BJ (cell line): ENCODE measurements at regions not wholly inside any gene's neighbourhood (a gene's known extent, or its start where the extent isn't known, plus 50 kb on each side); places are given as distances from the start of the nearest gene placed in this dataset.

Experiments used
- CTCF ChIA-PET: fragments of 350-600 bp; formaldehyde crosslinking; extraction: SDS; loops from one replicate; lab custom pipeline; 2021; ENCODE audit warnings: antibody characterized with exemption, inconsistent platforms; lab: Yijun Ruan, JAX
- POLR2A ChIA-PET: fragments of 300-600 bp; sonication (Branson Sonifier 250); formaldehyde crosslinking; extraction: SDS; loops from one replicate; lab custom pipeline; 2021; ENCODE audit warnings: antibody characterized with exemption; lab: Charles Lee
- DNase-seq: peaks from one replicate; pipeline ENCODE4 v3.0.0-alpha.2; 2011; ENCODE audit warnings: low read depth
- H3K27me3 ChIP-seq: 2 replicates; pipeline ENCODE4 v1.6.0; 2011; ENCODE audit warnings: low read length; ENCODE audit not compliant: control insufficient read depth, insufficient read depth
- H3K36me3 ChIP-seq: 2 replicates; pipeline ENCODE4 v1.5.1; 2011; ENCODE audit warnings: low read length; ENCODE audit not compliant: control insufficient read depth, insufficient read depth
- H3K4me3 ChIP-seq: 2 replicates; pipeline ENCODE4 v1.5.1; 2011; ENCODE audit warnings: low read depth, mild to moderate bottlenecking, control low read depth, low read length
- CTCF ChIP-seq: IDR thresholded peaks from 2 replicates; pipeline ENCODE4 v1.5.1; 2011; ENCODE audit warnings: low read depth, mild to moderate bottlenecking, control low read depth, inconsistent platforms, low read length, moderate library complexity; ENCODE audit not compliant: insufficient read depth

GRCh38 chr4:11037637-11038036 is 353.1 kb upstream of the CLNK start:
- POLR2A ChIA-PET, result no interaction called here
- CTCF ChIA-PET, result no interaction called here
- Histone ChIP-seq H3K27me3 (no peaks in the 10 kb centered on the region), H3K36me3 (no peaks in the 10 kb centered on the region), H3K4me3 (no peak overlapping the region)
- DNase-seq, result no peak
- TF ChIP-seq CTCF, result no peak

- Histone ChIP-seq H3K4me3 (no peak overlapping the region), H3K36me3 (no peaks in the 10 kb centered on the region), H3K27me3 (no peaks in the 10 kb centered on the region)
- ChIA-PET CTCF (no interaction called here), POLR2A (no interaction called here)
- DNase-seq, result no peak
- no peak for TF ChIP-seq CTCF
Measured at GRCh38 chr4:11028334-11028733, 343.8 kb upstream of the CLNK start.

- no peak for TF ChIP-seq CTCF
- ChIA-PET POLR2A (no interaction called here), CTCF (no interaction called here)
- Histone ChIP-seq H3K4me3 (no peak overlapping the region), H3K27me3 (no peaks in the 10 kb centered on the region), H3K36me3 (no peaks in the 10 kb centered on the region)
- DNase-seq, result no peak
Measured at GRCh38 chr4:11021333-11021732, 336.8 kb upstream of the CLNK start.

- POLR2A ChIA-PET, result no interaction called here
- CTCF ChIA-PET, result no interaction called here
- Histone ChIP-seq H3K4me3 (no peak overlapping the region), H3K27me3 (no peaks in the 10 kb centered on the region), H3K36me3 (no peaks in the 10 kb centered on the region)
- no peak for DNase-seq
- no peak for TF ChIP-seq CTCF
Measured at GRCh38 chr4:11019451-11020240, 335.1 kb upstream of the CLNK start.

GRCh38 chr4:11014199-11014598 is 329.6 kb upstream of the CLNK start:
- Histone ChIP-seq H3K4me3 (no peak overlapping the region), H3K36me3 (no peaks in the 10 kb centered on the region), H3K27me3 (no peaks in the 10 kb centered on the region)
- ChIA-PET CTCF (no interaction called here), POLR2A (no interaction called here)
- DNase-seq, result no peak
- TF ChIP-seq CTCF, result no peak
